ENCODE measurements at regions not wholly inside any gene's neighbourhood (a gene's known extent, or its start where the extent isn't known, plus 50 kb on each side); places are given as distances from the start of the nearest gene placed in this dataset.

DNA sequence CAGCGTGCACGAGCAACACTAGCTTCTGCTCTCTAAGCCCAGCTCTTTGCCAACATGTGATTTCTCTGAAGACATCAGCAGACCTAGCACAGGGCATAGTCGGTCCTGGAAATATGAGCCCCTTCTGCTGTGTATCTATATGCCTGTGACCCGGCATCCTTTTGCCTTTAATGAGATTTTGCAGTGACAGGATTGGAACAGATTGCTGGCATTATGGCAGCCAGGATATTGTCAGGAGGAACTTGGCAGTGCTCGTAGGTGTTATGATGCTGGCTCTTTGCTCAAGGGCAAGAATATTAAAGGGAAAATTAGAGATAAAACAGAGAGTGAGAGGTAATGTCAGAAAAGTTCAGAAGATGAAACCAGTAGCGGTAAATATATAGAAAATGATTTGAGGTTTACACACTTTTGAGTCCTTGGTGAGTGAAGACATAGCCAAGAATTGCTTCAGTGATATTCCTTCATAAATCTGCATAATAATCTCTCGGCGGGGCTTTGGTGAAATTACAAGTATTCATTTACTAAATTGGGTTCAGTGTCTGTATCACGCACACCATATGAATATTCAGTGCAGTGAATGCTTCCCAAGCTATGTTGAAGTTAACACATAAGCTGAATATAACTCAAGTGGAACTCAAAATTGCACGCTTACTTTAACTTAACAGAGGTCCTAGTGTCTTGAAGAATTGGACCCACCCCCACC, 502.1 kb upstream of the NR3C2 start:
- no peak overlapping the region for H3K4me3 ChIP-seq
- 77 to 91% methylated on average over 10 of the region's 10 CpGs for WGBS, 2 donors
- TF ChIP-seq POLR2A (IDR thresholded peaks at IDR 0.05) = no peak
- TF ChIP-seq, protein P1, sequence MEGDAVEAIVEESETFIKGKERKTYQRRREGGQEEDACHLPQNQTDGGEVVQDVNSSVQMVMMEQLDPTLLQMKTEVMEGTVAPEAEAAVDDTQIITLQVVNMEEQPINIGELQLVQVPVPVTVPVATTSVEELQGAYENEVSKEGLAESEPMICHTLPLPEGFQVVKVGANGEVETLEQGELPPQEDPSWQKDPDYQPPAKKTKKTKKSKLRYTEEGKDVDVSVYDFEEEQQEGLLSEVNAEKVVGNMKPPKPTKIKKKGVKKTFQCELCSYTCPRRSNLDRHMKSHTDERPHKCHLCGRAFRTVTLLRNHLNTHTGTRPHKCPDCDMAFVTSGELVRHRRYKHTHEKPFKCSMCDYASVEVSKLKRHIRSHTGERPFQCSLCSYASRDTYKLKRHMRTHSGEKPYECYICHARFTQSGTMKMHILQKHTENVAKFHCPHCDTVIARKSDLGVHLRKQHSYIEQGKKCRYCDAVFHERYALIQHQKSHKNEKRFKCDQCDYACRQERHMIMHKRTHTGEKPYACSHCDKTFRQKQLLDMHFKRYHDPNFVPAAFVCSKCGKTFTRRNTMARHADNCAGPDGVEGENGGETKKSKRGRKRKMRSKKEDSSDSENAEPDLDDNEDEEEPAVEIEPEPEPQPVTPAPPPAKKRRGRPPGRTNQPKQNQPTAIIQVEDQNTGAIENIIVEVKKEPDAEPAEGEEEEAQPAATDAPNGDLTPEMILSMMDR (IDR thresholded peaks at IDR 0.05) = no peak
- no peaks in the 10 kb centered on the region for H3K9me3 ChIP-seq
- no peaks in the 10 kb centered on the region for H3K27me3 ChIP-seq
- no peaks in the 10 kb centered on the region for H3K36me3 ChIP-seq (replicated peaks in 1 of 2; ENCODE audit: insufficient read depth in 1 of 2, low read depth in 2 of 2)
- no peak for ATAC-seq
- no peak overlapping the region for H3K27ac ChIP-seq
- H3K4me1 ChIP-seq = no peaks in the 10 kb centered on the region
- no peak for DNase-seq
- intact Hi-C loops (cut with DNase I) = no loop called here

DNA sequence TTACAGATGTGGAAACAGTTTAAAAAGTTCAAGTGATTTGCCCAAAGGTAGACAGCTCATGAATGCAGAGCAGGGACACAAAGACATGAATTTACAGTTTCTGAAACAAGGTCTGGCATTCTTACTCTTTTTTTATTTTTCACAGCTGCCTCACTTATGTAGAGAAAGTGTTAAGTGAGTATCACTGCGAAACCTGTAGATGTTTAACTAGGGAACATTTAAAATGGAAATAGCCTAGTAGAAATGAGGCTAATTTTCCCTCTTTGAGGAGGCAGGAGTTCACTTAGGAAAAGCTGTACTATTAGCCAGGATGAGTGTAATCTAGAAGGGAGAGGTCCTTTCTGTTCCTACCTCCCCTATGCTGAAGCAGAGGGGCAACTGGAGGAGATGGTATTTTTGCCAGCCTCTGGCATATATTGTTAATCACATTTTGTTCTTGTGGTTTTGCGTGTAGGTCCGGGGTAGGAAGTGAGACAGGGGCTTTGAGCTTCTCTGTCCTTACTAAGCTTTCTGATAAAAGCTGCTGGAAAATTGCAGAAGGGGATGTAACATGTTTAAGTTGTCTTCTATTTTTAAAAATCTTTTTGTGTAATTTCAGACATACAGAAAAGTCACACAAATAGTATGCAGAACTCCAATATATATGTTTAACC, 492.8 kb upstream of the NR3C2 start:
- Histone ChIP-seq H3K36me3 (replicated peaks in 1 of 2; ENCODE audit: insufficient read depth in 1 of 2, low read depth in 2 of 2) (no peaks in the 10 kb centered on the region), H3K4me3 (no peak overlapping the region), H3K27ac (no peak overlapping the region), H3K27me3 (no peaks in the 10 kb centered on the region), H3K9me3 (no peaks in the 10 kb centered on the region), H3K4me1 (no peaks in the 10 kb centered on the region)
- ATAC-seq = no peak
- DNase-seq = no peak
- 40 to 48% methylated on average over 3 of the region's 3 CpGs for WGBS, 2 donors
- TF ChIP-seq, protein P1 (IDR thresholded peaks at IDR 0.05) = no peak
- TF ChIP-seq POLR2A (IDR thresholded peaks at IDR 0.05) = no peak
- intact Hi-C loops (cut with DNase I) = no loop called here

DNA sequence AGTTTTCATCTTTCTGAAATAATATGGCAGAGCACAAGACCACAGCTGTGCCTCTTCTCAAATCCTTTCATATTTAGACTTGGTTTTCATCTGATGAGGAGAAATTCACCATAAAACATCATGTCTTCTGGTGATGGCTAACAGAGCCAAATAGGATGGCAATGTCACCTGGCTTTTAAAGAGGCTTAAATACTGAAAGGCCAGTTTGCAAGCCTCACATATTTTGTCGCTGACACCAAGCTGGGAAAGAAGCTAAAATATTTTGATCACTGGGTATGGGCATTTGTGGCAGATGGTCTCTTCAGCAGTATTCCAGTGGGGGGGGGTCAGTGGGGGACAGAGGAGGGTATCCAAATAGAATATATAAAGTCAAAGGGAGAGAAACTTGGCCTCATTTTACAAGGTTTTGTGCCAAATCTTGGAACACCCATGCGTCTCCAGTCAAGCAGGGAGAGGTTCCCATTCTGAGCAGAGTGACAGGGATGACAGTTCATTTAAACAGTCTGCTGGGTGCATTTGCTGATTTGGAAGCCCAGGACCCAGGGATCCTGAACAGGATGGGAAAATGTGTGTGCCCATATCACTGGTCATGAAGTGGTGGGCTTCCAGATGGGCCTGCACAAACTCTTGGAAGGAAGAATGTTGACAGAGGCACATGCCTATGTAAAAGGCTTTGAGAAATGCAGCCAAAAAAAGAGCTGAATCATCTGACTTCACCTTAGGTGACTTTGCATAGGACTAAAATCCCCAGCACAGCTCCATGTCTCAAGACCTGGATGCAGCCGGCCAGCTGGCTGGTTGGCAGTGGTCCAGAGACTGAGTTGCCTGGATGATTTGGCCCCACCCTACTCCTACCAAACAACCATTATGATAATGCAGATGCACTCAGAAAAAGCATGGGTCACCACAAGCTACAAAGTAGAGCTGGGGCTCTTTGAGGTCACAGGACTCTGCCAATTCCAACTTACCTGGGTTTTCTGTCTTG, 484.4 kb upstream of the NR3C2 start:
- Histone ChIP-seq H3K4me1 (no peaks in the 10 kb centered on the region), H3K27ac (no peak overlapping the region), H3K27me3 (no peaks in the 10 kb centered on the region), H3K9me3 (no peaks in the 10 kb centered on the region), H3K4me3 (no peak overlapping the region), H3K36me3 (replicated peaks in 1 of 2; ENCODE audit: insufficient read depth in 1 of 2, low read depth in 2 of 2) (no peaks in the 10 kb centered on the region)
- DNase-seq (peak; percentile 4 to 36 (median 20)), ATAC-seq (no peak)
- 73 to 83% methylated on average over 3 of the region's 3 CpGs for WGBS, 2 donors
- TF ChIP-seq, protein P1 (IDR thresholded peaks at IDR 0.05) = no peak
- no peak for TF ChIP-seq POLR2A (IDR thresholded peaks at IDR 0.05)
- intact Hi-C loops (cut with DNase I) = no loop called here

DNA sequence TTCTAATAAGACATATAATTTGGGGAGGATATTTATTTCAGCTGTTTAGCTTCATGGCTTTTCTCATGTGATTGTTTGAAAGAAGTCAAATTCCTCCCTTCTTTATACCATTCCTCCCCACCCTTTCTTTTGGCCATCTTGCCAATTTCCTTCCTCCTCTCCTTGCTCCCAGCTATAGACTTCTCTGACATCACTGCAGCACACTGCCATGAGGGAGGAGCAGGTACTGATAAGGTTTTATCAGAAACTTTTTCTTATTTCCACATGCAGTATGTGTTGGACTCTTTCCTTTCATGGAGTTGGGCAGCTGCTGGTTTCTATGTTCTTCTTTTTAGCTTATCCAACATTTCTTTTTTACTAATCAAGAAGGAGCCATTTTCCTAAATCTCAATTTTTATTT, 481.7 kb upstream of the NR3C2 start:
- TF ChIP-seq, protein P1 (IDR thresholded peaks at IDR 0.05) = no peak
- TF ChIP-seq POLR2A (IDR thresholded peaks at IDR 0.05) = no peak
- Histone ChIP-seq H3K4me1 (no peaks in the 10 kb centered on the region), H3K4me3 (no peak overlapping the region), H3K36me3 (replicated peaks in 1 of 2; ENCODE audit: insufficient read depth in 1 of 2, low read depth in 2 of 2) (no peaks in the 10 kb centered on the region), H3K27me3 (no peaks in the 10 kb centered on the region), H3K27ac (no peak overlapping the region), H3K9me3 (no peaks in the 10 kb centered on the region)
- DNase-seq = no peak
- no peak for ATAC-seq
- intact Hi-C loops (cut with DNase I) = no loop called here
